WTC11 (cell line): ENCODE measurements at regions not wholly inside any gene's neighbourhood (a gene's known extent, or its start where the extent isn't known, plus 50 kb on each side); places are given as distances from the start of the nearest gene placed in this dataset.

ENCODE experiments used
- ATAC-seq: fragments of 200-7000 bp; cut with Tn5 transposase; 2 replicates; pipeline ENCODE4 v1.10.0; 2021; ENCODE audit warnings: mild to moderate bottlenecking, moderate library complexity
- CTCF ChIA-PET: fragments of 300-600 bp; sonication (Branson Sonifier 250); formaldehyde crosslinking; loops from one replicate; lab custom pipeline; 2021; ENCODE audit warnings: antibody characterized with exemption; lab: Charles Lee
- POLR2A ChIA-PET: fragments of 350-600 bp; sonication (Branson Sonifier 250); formaldehyde crosslinking; loops from one replicate; lab custom pipeline; 2021; ENCODE audit warnings: antibody characterized with exemption; lab: Charles Lee
- DNase-seq: peaks from one replicate; pipeline ENCODE4 v3.0.0; 2021; ENCODE audit warnings: low spot score
- H3K27ac Mint-ChIP-seq: 2 replicates; pipeline ENCODE4 v1.8.0; 2021; ENCODE audit warnings: mixed read lengths
- H3K27me3 Mint-ChIP-seq: 2 replicates; pipeline ENCODE4 v1.8.0; 2021; ENCODE audit warnings: low read depth, mild to moderate bottlenecking, moderate library complexity, mixed read lengths
- H3K36me3 Mint-ChIP-seq: 2 replicates; pipeline ENCODE4 v1.8.0; 2021; ENCODE audit warnings: mixed read lengths
- H3K4me1 Mint-ChIP-seq: 2 replicates; pipeline ENCODE4 v1.8.0; 2022; ENCODE audit warnings: mixed read lengths
- H3K4me3 Mint-ChIP-seq: 2 replicates; pipeline ENCODE4 v1.8.0; 2021; ENCODE audit warnings: mild to moderate bottlenecking, moderate library complexity, mixed read lengths
- H3K9me3 Mint-ChIP-seq: 2 replicates; pipeline ENCODE4 v1.8.0; 2021; ENCODE audit warnings: mixed read lengths
- AR ChIP-seq: fragments of 250-450 bp; sonication (Bioruptor Pico); IDR thresholded peaks from 2 replicates; pipeline ENCODE4 v1.9.0; 2021; ENCODE audit warnings: mild to moderate bottlenecking
- ATF2 ChIP-seq: sonication (generic); formaldehyde crosslinking; IDR thresholded peaks from 2 replicates; pipeline ENCODE4 v1.8.1; 2022; ENCODE audit warnings: low read depth, missing genetic modification reagents, borderline replicate concordance
- ELF4 ChIP-seq: sonication (generic); formaldehyde crosslinking; IDR thresholded peaks from 2 replicates; pipeline ENCODE4 v1.8.1; 2022; ENCODE audit warnings: low read depth, mild to moderate bottlenecking, moderate library complexity, missing genetic modification reagents
- ESRRA ChIP-seq: sonication (generic); formaldehyde crosslinking; IDR thresholded peaks from 2 replicates; pipeline ENCODE4 v1.8.1; 2022; ENCODE audit warnings: mild to moderate bottlenecking, missing genetic modification reagents, borderline replicate concordance
- FOXJ3 ChIP-seq: sonication (generic); formaldehyde crosslinking; IDR thresholded peaks from 2 replicates; pipeline ENCODE4 v1.9.0; 2021; ENCODE audit warnings: missing genetic modification reagents, mild to moderate bottlenecking, borderline replicate concordance
- HMGXB4 ChIP-seq: sonication (generic); formaldehyde crosslinking; IDR thresholded peaks from 2 replicates; pipeline ENCODE4 v1.8.1; 2023; ENCODE audit warnings: mild to moderate bottlenecking, moderate library complexity, missing genetic modification reagents
- MXD4 ChIP-seq: fragments of 250-450 bp; sonication (Bioruptor Pico); IDR thresholded peaks from 2 replicates; pipeline ENCODE4 v1.8.0; 2021; ENCODE audit warnings: mild to moderate bottlenecking, moderate library complexity, borderline replicate concordance
- MYBL2 ChIP-seq: sonication (generic); formaldehyde crosslinking; IDR thresholded peaks from 2 replicates; pipeline ENCODE4 v1.8.1; 2023; ENCODE audit warnings: mild to moderate bottlenecking, moderate library complexity, missing genetic modification reagents
- SP1 ChIP-seq: sonication (generic); formaldehyde crosslinking; conservative IDR thresholded peaks from 2 replicates; pipeline ENCODE4 v1.8.1; 2022; ENCODE audit warnings: missing genetic modification reagents
- STAT6 ChIP-seq: sonication (generic); formaldehyde crosslinking; conservative IDR thresholded peaks from 2 replicates; pipeline ENCODE4 v1.8.1; 2023; ENCODE audit warnings: mild to moderate bottlenecking, low read depth, missing genetic modification reagents, moderate library complexity
- TP53 ChIP-seq: sonication (generic); formaldehyde crosslinking; IDR thresholded peaks from 2 replicates; pipeline ENCODE4 v1.8.1; 2023; ENCODE audit warnings: mild to moderate bottlenecking, missing genetic modification reagents
- USF1 ChIP-seq: sonication (generic); formaldehyde crosslinking; IDR thresholded peaks from 2 replicates; pipeline ENCODE4 v1.8.0; 2022; ENCODE audit warnings: mild to moderate bottlenecking, missing genetic modification reagents
- ZNF425 ChIP-seq: fragments of 250-450 bp; sonication (Bioruptor Pico); conservative IDR thresholded peaks from 2 replicates; pipeline ENCODE4 v1.9.0; 2021; ENCODE audit warnings: mild to moderate bottlenecking
- ZSCAN18 ChIP-seq: fragments of 250-450 bp; sonication (Bioruptor Pico); IDR thresholded peaks from 2 replicates; pipeline ENCODE4 v2.1.2; 2022; ENCODE audit warnings: mild to moderate bottlenecking, moderate library complexity

GRCh38 chr5:4113905-4114304 lies 518.3 kb downstream of the IRX1 start (continued):
- no peak for TF ChIP-seq AR
- TF ChIP-seq SP1 (CRISPR knock-in tag), result no peak
- TF ChIP-seq ELF4 (CRISPR knock-in tag), result no peak
- TF ChIP-seq MYBL2 (CRISPR knock-in tag), result no peak
- no peak for TF ChIP-seq STAT6 (CRISPR knock-in tag)
- no peak for TF ChIP-seq ATF2 (CRISPR knock-in tag)
- no peak for TF ChIP-seq FOXJ3 (CRISPR knock-in tag)
- TF ChIP-seq ZSCAN18 (CRISPR knock-in tag), result no peak
- no peak for TF ChIP-seq ZNF425 (CRISPR knock-in tag)
- TF ChIP-seq HMGXB4 (CRISPR knock-in tag), result no peak
- no peak for TF ChIP-seq TP53 (CRISPR knock-in tag)

- Mint-ChIP-seq H3K27ac (no peak overlapping the region), H3K9me3 (no peaks in the 10 kb centered on the region), H3K4me1 (peaks cover 3% of the 10 kb centered on the region; the same call in 1 of the 2 replicates), H3K27me3 (no peaks in the 10 kb centered on the region), H3K36me3 (no peaks in the 10 kb centered on the region), H3K4me3 (no peak overlapping the region)
- ATAC-seq, result no peak
- ChIA-PET POLR2A (no interaction called here), CTCF (interaction anchor here (1.9 kb wide), 1 partner anchor 181 kb away, joined by 4 read pairs; no protein-coding TSS in a partner anchor)
- TF ChIP-seq MXD4 (CRISPR knock-in tag) (no peak), ESRRA (CRISPR knock-in tag) (no peak), USF1 (CRISPR knock-in tag) (no peak), STAT6 (CRISPR knock-in tag) (no peak)
- TF ChIP-seq, all 79 proteins: peak for 0
- DNase-seq, result no peak
Observed at GRCh38 chr5:4114452-4114851, 518.8 kb downstream of the IRX1 start.
